H54 (cell line): ENCODE measurements at regions not wholly inside any gene's neighbourhood (a gene's known extent, or its start where the extent isn't known, plus 50 kb on each side); places are given as distances from the start of the nearest gene placed in this dataset.

Experiments used
- DNase-seq: peaks from one replicate; pipeline ENCODE4 v3.0.0; 2011; ENCODE audit warnings: low spot score, mixed read lengths; ENCODE audit not compliant: insufficient read length
- FAIRE-seq: peaks from 3 replicates; lab custom pipeline; 2011; peaks lifted over from hg19 to GRCh38; lab: Jason Lieb, UNC
- POLR2A ChIP-seq: IDR thresholded peaks from 2 replicates; pipeline ENCODE4 v1.6.1; 2011; ENCODE audit warnings: low read depth, mild to moderate bottlenecking, low read length

DNA sequence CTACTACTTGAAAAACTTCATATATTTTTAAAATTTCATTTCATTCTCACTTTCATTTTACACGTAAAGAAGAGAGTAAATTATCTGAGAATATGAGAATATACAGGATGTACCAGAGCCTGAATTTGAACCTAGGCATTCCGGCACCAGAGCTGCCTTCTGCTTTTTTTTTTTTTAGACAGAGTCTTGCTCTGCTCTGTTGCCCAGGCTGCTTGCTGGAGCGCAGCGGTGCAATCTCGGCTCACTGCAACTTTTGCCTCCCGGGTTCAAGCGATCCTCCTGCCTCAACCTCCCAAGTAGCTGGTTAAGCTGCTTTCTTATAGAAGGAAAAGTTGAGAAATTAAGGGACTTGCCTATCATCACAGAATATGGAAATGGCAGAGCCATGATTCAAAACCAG is 540.1 kb downstream of the EBF1 start:
- no peak for TF ChIP-seq POLR2A
- FAIRE-seq (no peak), DNase-seq (no peak)

DNA sequence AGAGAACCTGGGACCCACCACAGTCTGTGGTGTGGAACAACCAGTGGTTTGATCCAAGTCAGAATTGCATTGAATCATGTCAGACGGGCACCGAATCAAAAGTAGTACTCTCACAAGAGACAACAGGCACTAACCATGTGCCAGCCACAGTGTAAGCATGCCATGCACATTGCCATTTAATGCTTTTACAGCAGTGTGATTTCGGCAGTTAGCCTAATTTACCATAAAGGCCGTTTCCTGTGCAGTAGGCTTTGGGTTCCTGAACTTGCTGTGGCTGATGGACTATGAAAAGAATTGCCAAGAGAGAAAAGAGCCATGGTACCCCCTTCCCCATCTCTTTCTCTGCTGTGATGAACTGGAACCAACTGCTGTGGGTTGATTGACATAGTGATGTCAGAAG is 540.6 kb downstream of the EBF1 start:
- no peak for DNase-seq

GRCh38 chr5:158553962-158554336 is 545.8 kb downstream of the EBF1 start:
- no peak for FAIRE-seq
- DNase-seq, result no peak

More for the DNA sequence above, 540.6 kb downstream of the EBF1 start:
- no peak for FAIRE-seq
- no peak for TF ChIP-seq POLR2A

DNA sequence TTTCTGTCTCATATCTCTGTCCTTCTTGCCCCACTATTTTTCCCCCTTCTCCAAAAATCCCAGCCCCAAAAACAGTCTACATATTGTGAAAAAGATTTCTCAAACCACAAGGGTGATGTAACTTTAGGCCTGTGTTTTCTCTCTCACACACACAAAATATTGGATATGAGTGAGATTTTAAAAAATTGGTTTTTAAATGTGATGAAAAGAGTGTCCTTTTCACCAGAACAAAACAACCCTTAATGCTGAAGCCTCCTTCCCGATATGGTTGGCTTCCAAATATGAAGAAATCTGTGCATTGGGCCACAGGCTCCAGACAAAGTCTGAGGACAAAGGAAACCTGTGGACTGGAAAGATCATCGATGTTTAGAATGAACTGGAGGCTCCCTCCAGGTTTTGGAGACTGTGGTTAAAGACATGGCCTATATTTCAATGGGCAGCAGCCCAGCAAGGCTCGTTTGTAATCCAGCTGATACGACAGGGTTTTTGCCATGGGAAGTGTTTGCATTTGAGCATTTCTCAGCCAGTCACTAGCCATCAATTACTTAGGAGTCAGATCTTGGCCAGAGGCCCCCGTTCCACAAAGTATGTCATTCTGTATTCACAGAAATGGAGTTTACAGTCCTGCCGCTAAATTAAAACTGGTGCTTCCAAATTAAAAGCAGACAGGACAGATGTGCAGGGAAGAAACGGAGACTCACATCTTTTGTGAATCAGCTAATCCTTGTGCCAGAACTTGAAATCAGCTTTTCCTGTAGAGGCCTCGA is 546.3 kb downstream of the EBF1 start:
- no peak for TF ChIP-seq POLR2A
- no peak for FAIRE-seq
- no peak for DNase-seq

More at GRCh38 chr5:158553962-158554336, 545.8 kb downstream of the EBF1 start:
- TF ChIP-seq POLR2A, result no peak

DNA sequence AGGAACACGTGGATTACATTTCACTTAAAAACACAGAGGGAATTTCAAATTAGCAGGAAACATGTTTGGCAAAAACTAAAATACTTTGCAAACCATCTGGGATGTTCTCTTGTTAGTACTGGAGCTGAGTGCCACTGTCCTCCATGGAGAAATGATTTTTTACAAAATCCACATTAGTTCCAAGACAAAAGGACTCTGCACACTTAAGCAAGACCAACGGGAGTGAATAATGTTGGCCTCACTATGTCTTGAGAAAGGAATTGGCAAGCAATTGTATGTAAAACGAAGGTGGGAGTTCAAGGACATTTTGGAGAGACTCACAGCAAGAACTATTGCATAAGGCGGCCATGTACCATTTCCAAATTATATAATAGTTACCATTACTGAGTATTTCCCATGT is 547.5 kb downstream of the EBF1 start:
- FAIRE-seq (no peak), DNase-seq (no peak)
- TF ChIP-seq POLR2A, result no peak

DNA sequence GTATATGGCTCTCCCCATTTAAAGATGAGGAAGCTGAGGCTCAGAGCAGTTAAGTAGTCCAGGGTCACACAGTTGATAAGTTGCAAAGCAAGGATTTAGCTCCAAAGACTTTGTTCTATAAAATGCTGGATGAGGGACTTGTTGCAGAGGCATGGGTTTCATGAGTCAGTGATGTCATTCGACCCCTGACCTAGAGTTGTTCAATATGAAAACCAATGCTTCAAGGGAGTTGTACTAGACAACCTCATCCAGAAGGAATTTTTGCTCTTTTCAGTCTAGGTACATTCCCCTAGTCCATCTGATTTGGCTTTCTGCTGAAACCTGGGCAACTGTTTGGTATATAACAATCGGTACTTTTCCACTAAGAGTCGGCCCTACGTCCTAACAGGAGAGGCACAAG is 550.4 kb downstream of the EBF1 start:
- FAIRE-seq (no peak), DNase-seq (no peak)
- no peak for TF ChIP-seq POLR2A

DNA sequence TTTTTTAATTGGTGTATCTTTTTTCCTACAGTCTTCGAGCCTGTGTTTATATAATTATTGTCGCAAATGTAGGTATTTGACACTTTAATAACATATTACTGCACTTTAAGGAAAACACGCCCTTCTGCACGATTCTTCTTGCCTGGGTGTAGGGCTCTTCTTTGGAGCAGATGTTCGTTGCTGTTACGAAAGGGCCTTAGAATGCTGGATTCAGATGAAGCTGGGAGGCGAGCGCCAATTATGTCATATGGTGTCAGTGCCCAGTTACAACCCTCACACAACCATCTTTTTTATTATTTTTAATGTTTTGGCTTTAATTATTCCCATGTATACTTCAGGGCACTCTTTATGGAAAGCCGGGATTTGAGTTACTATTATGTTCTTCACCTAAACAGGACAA is 553.0 kb downstream of the EBF1 start:
- FAIRE-seq (no peak), DNase-seq (no peak)
- TF ChIP-seq POLR2A, result no peak

DNA sequence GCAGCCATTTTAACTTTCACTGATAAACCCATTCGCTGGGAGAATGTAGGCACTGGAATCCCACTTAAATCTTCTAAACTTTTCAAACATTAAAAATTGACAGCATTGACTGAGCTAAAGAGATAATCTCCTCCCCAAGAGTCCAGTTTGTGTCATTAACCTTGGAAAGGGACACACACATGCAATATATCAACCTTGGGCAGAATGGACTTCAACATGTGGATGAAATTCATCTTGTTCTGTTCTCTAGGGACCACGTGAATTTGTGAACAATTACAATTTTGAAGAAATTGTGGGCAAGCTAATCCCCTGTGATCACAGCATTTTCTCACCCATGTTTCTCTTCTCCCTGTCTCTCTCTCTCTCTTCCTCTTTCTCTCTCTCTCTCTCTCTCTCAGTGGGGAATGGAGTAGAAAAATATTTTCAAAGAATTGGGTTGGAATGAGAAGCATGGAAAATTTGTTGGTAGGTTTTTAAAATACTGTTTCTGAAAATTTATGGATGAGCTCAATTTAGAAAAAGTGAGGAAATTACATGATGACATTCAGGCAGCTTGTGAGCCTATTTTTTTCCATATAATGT is 553.7 kb downstream of the EBF1 start:
- TF ChIP-seq POLR2A, result no peak
- DNase-seq, result no peak
- no peak for FAIRE-seq

DNA sequence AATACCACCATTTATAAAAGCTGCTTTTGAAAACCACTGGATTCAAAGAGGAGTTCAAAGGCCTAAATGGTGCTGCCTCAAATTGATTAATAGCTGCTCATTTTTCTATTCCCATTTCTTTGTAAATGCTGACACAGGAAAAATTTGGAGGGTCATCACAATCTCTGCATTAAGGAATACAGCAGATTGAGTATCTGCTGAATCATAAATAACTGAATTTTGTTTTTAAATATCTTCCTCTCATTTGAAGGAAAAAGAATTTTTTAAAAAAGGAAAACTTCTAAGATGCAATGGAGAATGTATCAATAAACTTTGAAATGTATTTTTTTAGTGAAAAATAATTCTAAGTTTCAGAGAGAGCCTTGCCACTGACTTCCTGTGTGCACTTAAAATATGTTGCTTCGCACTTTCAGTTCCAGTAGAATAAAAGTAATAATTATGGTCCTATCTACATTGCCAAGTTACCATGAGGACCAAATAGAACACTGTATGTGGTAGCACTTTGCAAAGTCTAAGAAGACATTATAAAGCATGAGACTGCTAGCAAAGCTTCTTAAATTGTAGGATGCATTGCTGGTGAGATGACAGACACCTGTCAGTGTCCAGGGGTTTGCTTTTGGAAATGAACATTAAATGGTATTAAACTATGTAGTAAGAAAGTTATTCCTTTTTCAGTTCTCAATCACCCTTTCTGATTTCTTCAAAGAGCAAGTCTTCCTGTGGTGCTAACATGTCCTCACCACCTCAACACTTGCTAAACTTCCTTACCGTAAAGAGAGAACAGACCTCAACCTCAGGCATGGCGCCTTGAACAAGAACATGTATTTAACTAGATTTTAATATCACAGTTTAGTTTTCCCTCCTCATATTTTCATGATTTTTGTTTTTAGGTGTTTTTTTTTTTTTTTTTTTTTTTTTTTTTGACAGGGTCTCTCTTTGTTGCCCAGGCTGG is 555.1 kb downstream of the EBF1 start:
- DNase-seq (no peak), FAIRE-seq (no peak)
- no peak for TF ChIP-seq POLR2A

GRCh38 chr5:158543539-158544387 is 556.0 kb downstream of the EBF1 start:
- DNase-seq, result no peak
- no peak for FAIRE-seq
- no peak for TF ChIP-seq POLR2A

- DNase-seq (no peak), FAIRE-seq (no peak)
- TF ChIP-seq POLR2A, result no peak
These were observed 558.0 kb downstream of the EBF1 start for GRCh38 chr5:158541536-158542297.

- no peak for TF ChIP-seq POLR2A
- DNase-seq, result no peak
- no peak for FAIRE-seq
These were observed 561.1 kb downstream of the EBF1 start for GRCh38 chr5:158538506-158539074.

DNA sequence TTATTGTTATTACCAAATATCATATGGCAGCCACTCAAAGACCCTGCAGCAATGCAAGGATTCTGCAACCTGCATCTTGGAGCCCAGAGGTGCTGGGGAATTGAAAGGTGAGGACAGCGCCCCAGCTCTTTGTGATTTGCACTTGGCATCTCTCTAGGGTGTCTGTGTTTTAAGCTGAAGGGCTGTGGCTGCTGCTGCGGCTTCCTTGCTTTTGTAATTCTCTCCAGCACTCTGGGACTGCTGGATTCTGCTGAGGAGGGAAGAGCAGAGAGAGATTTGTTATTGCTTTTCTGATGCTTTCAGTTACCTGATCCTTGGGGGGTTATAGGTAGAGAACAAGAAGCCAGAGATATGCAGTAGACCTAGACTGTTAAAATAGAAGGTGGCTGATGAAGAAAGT is 562.4 kb downstream of the EBF1 start:
- no peak for DNase-seq
- no peak for TF ChIP-seq POLR2A
- FAIRE-seq, result no peak
